ENCODE measurements at regions not wholly inside any gene's neighbourhood (a gene's known extent, or its start where the extent isn't known, plus 50 kb on each side); places are given as distances from the start of the nearest gene placed in this dataset.

GRCh38 chr12:46699986-46700385, 125.8 kb downstream of the SLC38A4 start:
- TF ChIP-seq CTCF (conservative IDR thresholded peaks at IDR 0.05 in 1 of 2, IDR thresholded peaks at IDR 0.05 in 1 of 2; ENCODE audit: low read depth in 1 of 2, low read length in 2 of 2) (no peak), EZH2 (IDR thresholded peaks at IDR 0.05; ENCODE audit: low read length, missing control alignments) (no peak)
